ENCODE measurements at regions not wholly inside any gene's neighbourhood (a gene's known extent, or its start where the extent isn't known, plus 50 kb on each side); places are given as distances from the start of the nearest gene placed in this dataset.

- no peak overlapping the region for H3K27ac ChIP-seq
- no peaks in the 10 kb centered on the region for H3K36me3 ChIP-seq
- H3K27me3 ChIP-seq: no peaks in the 10 kb centered on the region
- no peak overlapping the region for H3K4me3 ChIP-seq
- 92 to 94% (median 92%) methylated on average over 2 of the region's 2 CpGs for WGBS, 3 donors
- peaks cover 3% of the 10 kb centered on the region for H3K4me1 ChIP-seq (ENCODE audit: insufficient read depth)
- H3K9me3 ChIP-seq: no peaks in the 10 kb centered on the region
- intact Hi-C loops (cut with DNase I): no loop called here
- TF ChIP-seq CTCF (IDR thresholded peaks at IDR 0.05): no peak
- TF ChIP-seq EP300 (IDR thresholded peaks at IDR 0.05): no peak
- TF ChIP-seq POLR2A (IDR thresholded peaks at IDR 0.05): no peak
- DNase-seq: no peak
Observed at GRCh38 chr9:91113016-91113415, 248.7 kb downstream of the AUH start.

DNA sequence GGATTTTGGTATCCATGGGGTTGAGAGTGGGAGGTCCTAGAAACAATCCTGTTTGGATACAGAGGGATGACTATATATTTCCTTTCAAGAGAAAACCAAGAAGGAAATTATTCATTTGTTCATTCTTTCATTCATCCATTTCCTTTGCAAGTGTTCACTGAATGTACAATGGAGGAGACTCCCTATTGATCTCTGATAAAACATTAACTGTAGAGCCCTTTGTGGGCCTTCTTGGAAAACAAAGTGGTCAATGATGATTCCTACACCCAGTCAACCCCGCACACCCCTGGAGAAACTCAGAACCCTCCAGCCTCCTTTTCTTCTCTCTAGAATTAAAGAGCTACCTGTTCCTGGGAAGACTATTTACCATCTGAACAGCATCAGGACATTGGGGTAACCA lies 247.3 kb downstream of the AUH start:
- Histone ChIP-seq H3K27ac (no peak overlapping the region), H3K36me3 (no peaks in the 10 kb centered on the region), H3K9me3 (no peaks in the 10 kb centered on the region), H3K4me1 (ENCODE audit: insufficient read depth) (peaks cover 6% of the 10 kb centered on the region), H3K27me3 (no peaks in the 10 kb centered on the region), H3K4me3 (no peak overlapping the region)
- no peak for DNase-seq
- 98 to 100% (median 100%) methylated on average over 1 of the region's 1 CpG for WGBS, 3 donors
- intact Hi-C loops (cut with DNase I): no loop called here
- TF ChIP-seq POLR2A (IDR thresholded peaks at IDR 0.05): no peak
- no peak for TF ChIP-seq CTCF (IDR thresholded peaks at IDR 0.05)
- TF ChIP-seq EP300 (IDR thresholded peaks at IDR 0.05): no peak

GRCh38 chr9:91116211-91116610 lies 245.5 kb downstream of the AUH start:
- no peaks in the 10 kb centered on the region for H3K9me3 ChIP-seq
- H3K4me3 ChIP-seq: no peak overlapping the region
- no peaks in the 10 kb centered on the region for H3K27me3 ChIP-seq
- no peak for TF ChIP-seq EP300 (IDR thresholded peaks at IDR 0.05)
- no peak for TF ChIP-seq CTCF (IDR thresholded peaks at IDR 0.05)
- TF ChIP-seq POLR2A (IDR thresholded peaks at IDR 0.05): no peak
- no peaks in the 10 kb centered on the region for H3K36me3 ChIP-seq
- DNase-seq: peak in 3 of 5 donors; percentile 23 to 60 (median 46)
- intact Hi-C loops (cut with DNase I): loop anchor here in 3 of 4 donors (5.0 kb wide), 3 partner anchors 76 to 306 kb away; partner anchors contain the start of gene NFIL3 (in 1 of the 3)
- H3K4me1 ChIP-seq (ENCODE audit: insufficient read depth): peaks cover 7% of the 10 kb centered on the region
- 37 to 54% (median 43%) methylated on average over 3 of the region's 3 CpGs for WGBS, 3 donors
- no peak overlapping the region for H3K27ac ChIP-seq

GRCh38 chr9:91116711-91117110 lies 245.0 kb downstream of the AUH start:
- Histone ChIP-seq H3K9me3 (no peaks in the 10 kb centered on the region), H3K27me3 (no peaks in the 10 kb centered on the region), H3K4me1 (ENCODE audit: insufficient read depth) (peaks cover 7% of the 10 kb centered on the region), H3K27ac (peak overlapping the region in 1 of 2 donors; percentile 79), H3K4me3 (no peak overlapping the region), H3K36me3 (no peaks in the 10 kb centered on the region)
- WGBS, 3 donors: 94 to 97% (median 96%) methylated on average over 5 of the region's 5 CpGs
- TF ChIP-seq CTCF (IDR thresholded peaks at IDR 0.05): no peak
- no peak for TF ChIP-seq EP300 (IDR thresholded peaks at IDR 0.05)
- TF ChIP-seq POLR2A (IDR thresholded peaks at IDR 0.05): no peak
- intact Hi-C loops (cut with DNase I): loop anchor here in 3 of 4 donors (5.0 kb wide), 3 partner anchors 76 to 306 kb away; partner anchors contain the start of gene NFIL3 (in 1 of the 3)
- DNase-seq: no peak

All from ovary (tissue), 7 donors.